ENCODE measurements at regions not wholly inside any gene's neighbourhood (a gene's known extent, or its start where the extent isn't known, plus 50 kb on each side); places are given as distances from the start of the nearest gene placed in this dataset.
"Not testable (repeated sequence)": the region's sequence is repeated elsewhere in the genome, so short reads cannot be mapped to it uniquely, and the experiment has no call there.

DNA sequence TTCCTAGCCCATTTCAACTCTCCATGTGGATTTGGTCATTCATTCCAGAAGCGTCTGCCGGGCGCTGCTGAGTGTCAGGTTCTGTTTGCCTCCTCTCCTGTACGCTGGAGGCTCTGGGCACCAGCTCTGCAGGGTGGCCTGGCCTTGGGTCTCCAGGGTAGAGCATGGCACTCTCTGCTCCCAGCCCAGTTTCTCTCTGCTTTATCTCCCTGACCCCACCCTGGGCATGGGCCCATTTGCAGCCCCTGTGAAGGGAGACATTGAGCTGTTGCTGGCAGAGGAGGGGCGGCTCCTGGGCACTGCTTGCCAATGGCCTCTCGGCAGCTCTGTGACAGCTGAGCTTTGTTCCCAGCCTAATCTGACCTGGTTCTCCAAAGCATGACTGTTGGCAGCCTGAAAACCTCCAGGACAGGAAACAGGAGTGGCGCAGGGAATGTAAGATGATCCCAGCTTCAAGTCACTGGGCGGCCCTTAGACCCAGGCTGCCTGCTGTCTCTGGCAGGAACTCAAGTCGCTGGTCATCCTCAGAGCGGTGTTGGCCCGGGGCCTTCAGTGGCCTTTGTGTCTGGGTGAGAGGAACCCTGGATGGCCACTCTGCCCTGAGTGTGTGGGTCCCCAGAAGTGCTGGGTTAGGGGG lies 146.8 kb downstream of the SEC14L1 start:
- no peak for FAIRE-seq
- DNase-seq (ENCODE audit: extremely low spot score, insufficient read length, low read depth): no peak

DNA sequence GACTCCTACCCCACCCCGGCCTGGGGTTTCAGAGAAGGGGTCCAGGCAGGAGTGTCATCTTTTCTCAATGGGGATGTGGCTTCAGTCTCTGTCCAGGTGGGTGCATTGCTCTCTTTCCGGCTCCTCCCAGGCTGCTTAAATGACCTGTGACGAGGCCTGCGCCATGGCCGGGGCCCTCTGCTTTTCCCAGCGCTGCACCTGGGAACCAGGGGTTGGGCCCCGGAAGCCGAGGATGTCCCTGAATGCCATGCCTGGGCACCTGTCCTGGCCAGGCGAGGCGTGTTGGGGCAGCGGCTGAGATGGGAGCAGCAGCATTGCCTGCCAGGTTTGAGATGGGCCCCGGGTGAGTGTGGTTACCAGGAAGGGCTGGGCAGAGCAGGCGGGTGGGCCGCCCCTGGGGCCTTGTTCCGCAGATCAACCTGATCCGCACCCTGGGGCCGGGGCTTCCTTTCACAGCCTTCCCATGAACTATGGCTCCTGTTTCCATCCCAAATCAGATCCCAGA lies 147.4 kb downstream of the SEC14L1 start:
- FAIRE-seq: no peak
- no peak for DNase-seq (ENCODE audit: extremely low spot score, insufficient read length, low read depth)

DNA sequence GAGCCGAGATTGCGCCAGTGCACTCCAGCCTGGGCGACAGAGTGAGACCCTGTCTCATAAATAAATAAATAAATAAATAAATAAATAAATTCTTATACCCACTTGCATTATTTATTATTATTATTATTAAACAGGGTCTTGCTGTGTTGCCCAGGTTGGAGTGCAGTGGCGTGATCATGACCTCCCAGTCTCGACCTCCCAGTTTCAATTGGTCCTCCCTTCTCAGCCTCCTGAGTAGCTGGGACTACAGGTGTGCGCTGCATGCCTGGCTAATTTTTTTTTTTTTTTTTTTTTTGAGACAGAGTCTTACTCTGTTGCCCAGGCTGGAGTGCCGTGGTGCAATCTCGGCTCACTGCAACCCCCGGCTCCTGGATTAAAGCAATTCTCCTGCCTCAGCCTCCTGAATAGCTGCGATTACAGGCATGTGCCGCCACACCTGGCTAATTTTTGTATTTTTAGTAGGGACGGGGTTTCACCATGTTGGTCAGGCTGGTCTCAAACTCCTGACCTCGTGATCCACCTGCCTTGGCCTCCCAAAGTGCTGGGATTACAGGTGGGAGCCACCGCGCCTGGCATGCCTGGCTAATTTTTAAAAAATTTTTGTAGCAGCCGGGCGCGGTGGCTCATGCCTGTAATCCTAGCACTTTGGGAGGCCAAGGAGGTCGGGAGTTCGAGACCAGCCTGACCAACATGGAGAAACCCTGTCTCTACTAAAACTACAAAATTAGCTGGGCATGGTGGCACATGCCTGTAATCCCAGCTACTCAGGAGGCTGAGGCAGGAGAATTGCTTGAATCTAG lies 150.2 kb downstream of the SEC14L1 start:
- FAIRE-seq: not testable (repeated sequence)

DNA sequence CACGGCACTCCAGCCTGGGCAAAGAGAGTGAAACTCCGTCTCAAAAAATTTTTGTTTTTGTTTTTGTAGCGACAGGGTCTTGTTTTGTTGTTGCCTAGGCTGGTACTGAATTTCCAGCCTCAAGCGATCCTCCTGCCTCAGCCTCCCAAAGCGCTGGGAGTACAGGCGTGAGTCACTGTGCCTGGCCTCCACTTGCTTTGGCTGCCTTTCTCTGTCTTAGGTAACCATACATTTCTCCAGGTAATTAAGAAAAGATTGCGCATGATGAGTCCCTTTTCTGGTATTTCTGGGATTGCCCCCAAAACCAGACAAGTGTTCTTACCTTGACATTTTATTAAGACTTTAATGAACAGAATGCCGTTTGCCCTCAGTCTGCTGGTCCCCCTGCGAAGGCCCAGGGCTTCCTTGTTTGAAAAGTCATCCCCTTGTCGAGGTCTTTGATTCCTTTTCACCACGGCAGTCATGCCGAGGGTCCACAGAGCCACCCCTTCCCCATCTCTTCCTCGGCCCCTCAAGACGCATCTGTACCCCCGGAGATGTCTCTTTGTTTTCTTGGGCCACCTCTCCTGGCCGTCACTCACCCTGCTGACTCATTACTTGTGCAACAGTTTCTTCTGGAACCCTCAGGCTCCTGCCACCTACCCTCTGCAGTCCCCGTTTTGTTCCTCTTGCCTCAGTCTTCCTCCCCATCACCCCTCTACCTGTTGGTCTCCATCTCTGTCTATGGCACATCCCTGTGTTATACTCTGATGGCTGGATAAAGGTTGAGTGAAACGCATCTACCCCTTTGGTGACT lies 151.0 kb downstream of the SEC14L1 start:
- DNase-seq (ENCODE audit: extremely low spot score, insufficient read length, low read depth) (no peak), FAIRE-seq (no peak)

More for the DNA sequence above, 150.2 kb downstream of the SEC14L1 start:
- DNase-seq (ENCODE audit: extremely low spot score, insufficient read length, low read depth): not testable (repeated sequence)

DNA sequence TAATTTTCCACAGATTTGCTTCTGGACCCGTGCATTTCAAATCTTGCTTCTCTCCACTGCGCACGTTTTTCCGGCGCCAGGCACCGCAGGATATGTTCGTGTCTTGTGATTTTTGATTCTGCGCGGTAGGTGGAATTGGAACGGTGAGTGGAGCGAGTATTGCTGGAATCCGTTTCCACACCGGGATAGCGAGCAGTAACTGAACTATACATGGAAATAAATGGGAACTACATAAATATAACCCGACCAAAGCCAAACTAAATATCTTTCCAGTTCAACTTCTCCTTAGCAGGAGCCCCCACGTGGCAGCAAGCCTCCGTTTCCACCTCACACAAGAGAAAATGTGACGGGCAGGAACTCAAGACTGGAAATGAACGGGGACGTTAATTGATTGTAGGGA lies 154.0 kb downstream of the SEC14L1 start:
- DNase-seq (ENCODE audit: extremely low spot score, insufficient read length, low read depth) (no peak), FAIRE-seq (no peak)

DNA sequence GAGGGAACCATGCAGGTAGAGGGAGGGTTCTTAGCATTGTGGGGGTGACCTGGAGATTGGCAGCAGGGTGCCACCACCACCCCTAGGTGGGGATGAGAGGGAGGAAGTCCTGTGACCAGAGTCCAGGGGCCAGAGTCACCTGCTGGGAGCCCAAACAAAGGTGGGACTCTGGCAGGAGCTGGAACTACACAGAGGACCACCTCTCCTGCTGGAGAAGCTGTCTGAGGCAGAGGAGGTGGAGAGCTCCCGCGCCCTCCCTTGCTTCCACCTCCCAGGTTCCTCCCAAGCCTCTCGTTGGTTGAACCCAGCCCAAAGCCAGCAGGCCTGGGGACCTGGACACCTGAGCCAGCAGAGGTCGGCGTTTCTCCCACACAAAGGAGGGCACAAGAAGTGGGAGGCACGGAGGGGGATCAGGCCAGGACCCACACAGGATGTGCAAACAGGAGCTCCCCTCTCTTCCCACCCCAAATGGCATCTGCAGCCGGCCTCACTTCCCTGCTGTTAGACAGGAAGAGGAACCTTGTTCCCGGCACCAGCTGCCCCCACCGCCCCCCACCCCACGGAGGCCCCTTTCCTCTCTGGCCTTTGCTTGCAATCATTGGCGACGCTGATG lies 154.6 kb downstream of the SEC14L1 start:
- FAIRE-seq (no peak), DNase-seq (ENCODE audit: extremely low spot score, insufficient read length, low read depth) (no peak)

DNA sequence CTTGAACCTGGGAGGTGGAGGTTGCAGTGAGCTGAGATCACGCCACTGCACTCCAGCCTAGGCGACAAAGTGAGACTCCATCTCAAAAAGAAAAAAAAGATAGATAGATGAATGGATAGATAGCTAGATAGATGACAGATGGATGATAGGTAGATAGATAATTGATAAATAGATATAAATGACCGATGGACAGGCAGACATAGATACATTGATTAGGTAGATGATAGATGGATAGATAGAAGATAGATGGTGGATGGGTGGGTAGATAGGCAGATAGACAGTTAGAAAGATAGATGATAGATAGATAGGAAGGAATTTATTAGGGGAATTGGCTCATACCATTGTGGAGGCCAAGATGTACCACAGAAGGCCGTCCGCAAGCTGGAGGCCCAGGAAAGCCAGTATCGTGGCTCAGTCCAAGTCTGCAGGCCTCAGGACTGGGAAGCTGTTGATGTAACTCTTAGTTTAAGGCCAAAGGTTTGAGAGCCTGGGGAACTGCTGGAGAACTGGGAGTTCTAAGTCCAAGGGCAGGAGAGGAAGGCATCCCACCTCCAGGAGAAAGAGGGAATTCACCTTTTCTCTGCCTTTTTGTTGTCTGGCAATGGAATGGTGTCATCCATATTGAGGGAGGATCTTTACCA lies 156.1 kb downstream of the SEC14L1 start:
- FAIRE-seq: no peak
- DNase-seq (ENCODE audit: extremely low spot score, insufficient read length, low read depth): no peak

DNA sequence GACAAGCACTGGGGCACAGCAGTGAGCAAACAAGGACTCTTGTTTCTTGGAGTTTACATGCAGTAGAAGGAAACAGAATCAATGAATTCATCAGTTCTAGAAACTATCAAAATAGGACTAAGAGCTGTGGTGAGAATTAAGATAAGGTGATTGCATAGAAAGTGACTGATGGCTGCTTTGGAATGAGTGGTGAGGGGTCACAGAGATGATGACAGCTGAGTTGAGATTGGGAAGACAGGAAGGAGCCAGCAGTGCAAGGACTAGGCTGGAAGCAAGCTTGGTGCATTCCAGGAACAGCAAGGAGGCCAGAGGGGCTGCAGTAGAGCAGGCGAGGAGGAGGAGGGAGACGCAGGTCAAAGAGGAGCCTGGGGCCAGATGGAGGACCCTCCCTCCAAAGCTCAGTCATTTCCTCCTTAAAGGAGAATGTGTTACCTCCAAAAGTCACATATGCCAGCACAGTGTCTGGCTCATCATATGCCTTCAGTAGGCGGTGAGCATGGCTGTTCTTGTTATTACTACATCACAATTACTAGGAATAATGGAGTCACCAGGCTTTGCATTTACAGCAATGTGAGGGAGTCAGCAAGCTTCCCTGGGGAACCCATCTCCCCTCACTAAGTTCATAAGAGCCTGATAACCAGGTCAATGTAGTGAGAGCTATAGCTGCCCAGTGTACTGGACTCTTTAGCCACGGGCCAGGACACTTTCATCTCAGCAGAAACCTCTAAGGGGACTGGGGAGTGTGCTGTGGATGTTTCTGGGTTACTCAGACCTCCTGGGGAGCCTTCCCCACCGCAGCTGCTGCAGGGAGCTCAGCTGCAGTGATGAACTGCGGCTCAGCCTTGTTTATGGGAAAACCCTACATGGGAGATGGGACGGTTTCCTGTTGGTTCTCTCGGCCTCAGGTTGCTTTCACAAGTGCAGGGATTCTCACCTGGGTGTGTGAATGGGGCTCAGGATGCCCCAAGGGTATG lies 157.2 kb downstream of the SEC14L1 start:
- no peak for DNase-seq (ENCODE audit: extremely low spot score, insufficient read length, low read depth)
- no peak for FAIRE-seq

DNA sequence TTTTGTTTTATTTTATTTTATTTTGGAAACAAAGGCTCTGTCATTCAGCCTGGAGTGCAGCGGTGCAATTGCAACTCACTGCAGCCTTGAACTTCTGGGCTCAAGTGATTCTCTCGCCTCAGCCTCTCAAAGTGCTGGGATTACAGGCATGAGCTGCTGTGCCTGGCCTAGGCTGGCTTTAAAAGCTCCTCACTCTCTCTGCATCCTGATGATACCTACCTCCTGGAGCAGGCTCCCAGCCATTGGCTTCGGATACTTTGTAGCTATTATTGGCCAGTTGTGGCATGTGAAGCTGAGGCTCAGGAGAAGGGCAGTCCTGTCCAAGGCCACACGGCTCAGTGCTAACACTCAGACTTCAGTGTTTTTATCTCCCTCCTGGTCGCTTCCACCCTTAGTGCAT lies 158.0 kb downstream of the SEC14L1 start:
- DNase-seq (ENCODE audit: extremely low spot score, insufficient read length, low read depth): no peak
- no peak for FAIRE-seq

DNA sequence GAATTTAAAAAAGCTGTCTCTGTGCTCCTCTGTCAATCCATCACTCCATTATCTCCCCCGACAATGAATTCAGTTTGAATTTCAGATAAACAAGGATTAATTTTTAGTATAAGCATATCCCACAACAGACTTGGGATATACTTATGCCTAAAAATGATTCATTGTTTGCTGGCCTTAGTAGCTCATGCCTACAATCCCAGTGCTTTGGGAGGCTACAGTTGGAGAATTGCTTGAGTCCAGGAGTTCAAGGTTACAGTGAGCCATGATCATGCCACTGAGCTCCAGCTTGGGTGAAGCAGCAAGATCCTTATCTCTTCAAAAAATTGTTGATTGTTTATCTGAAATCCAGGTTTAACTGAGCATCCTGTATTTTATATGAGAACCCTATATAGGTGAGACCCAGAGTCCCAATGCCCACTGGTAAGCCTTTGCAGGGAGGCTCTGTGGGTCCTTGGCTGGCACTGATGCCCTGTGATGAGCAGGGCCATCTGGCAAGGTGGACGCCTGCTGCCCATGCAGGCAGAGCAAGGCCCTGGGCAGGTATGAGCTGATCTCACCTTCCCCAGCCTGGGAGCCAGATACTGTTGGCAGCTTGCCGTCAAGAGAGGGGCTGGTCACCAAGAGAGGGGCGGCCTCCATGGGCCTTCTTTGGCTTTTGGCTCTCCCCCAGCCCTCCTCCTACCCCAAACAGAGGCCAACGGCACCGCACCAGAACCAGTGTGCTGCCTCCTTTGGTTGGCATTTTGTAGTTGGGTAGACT lies 158.7 kb downstream of the SEC14L1 start:
- DNase-seq (ENCODE audit: extremely low spot score, insufficient read length, low read depth): no peak
- FAIRE-seq: no peak

DNA sequence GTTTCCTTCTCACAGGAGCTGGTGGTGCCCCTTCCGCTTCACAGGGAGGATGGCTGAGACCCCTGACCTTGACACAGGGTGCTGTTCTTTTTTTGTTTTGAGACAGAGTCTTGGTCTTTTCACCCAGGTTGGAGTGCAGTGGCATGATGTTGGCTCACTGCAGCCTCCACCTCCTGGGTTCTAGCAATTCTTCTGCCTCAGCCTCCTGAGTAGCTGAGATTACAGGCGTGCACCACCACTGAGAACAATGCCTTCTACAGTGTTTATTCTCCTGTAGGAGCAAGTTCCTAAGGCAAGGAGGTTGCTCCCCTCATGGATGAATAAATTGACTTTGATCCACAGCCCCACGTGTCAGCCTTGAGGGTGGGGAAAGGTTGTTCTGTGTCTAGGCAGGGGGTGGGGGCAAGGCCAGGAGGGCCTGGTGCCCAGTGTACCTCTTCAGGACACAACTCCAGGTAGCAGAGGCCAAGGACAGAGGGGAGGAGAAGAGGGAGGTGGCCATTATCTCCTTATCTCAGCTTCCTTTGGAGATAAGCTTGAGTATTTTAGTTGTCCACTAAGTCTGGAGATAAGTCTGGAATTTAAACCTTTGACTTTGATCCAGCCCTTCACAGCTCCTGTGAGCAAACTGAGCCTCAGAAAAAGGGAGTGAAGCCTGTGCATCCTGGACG lies 159.4 kb downstream of the SEC14L1 start:
- DNase-seq (ENCODE audit: extremely low spot score, insufficient read length, low read depth) (no peak), FAIRE-seq (no peak)

DNA sequence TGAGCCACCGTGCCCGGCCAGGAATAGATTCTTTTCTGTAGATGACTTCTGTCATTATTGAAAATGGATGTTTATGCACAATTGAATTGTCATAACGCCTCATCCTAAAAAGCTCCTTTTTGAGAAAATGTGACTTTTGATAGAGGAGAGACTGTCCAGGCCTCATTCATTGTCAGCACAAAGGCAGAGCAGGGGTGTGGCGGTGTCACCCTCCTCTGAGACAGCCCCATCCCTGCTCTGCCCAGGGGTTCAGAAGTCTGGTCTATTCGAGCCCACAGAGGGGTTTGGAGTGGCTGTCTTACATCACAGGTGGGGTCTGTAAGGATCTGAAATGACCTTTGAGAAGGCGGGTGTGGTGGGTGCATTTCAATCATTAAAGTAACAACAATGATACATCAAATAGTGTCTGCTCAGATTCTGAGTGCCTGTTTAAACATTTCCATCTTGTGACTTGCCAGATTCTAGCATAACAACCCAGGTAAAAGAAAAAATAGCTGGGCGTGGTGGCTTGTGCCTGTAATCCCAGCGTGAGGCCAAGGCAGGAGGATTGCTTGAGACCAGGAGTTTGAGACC lies 161.0 kb downstream of the SEC14L1 start:
- DNase-seq (ENCODE audit: extremely low spot score, insufficient read length, low read depth) (no peak), FAIRE-seq (no peak)

DNA sequence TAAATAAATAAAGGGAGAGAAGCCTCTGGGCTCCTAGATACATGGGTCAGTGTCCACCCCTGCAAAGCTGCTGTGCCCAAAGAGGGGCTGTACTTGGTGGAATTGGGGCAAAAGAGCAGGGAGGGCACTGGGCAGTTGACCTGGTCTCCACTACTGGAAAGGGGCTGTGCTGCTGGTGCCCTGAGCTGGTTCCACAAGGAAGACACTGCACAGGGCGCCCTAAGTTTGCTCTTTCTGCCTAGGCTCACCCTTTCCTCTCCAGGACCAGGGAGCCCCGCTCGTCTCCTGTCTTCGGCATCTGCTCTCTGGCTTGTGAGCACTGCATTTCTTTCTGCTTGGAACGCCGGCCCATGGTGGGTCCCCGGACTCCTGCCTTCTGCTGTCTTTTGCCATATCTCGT lies 161.9 kb downstream of the SEC14L1 start:
- FAIRE-seq: no peak
- no peak for DNase-seq (ENCODE audit: extremely low spot score, insufficient read length, low read depth)

DNA sequence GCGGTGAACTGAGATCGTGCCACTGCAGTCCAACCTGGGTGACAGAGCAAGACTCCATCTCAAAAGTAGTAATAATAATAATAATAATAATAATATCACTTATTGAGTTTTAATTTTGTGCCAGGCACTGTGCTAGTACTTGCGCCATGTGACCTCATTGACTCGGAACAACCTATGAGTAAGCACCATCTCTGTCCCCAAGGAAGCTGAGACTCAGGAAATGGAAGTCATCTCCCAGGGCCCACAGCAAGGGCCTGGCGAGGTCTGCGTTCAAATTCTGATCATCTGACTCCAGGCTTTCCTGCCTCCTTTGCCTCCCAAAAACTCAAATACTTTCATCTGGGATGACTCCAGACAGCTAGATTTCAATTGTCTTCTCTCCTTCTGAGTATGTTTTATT lies 162.9 kb downstream of the SEC14L1 start:
- no peak for FAIRE-seq

DNA sequence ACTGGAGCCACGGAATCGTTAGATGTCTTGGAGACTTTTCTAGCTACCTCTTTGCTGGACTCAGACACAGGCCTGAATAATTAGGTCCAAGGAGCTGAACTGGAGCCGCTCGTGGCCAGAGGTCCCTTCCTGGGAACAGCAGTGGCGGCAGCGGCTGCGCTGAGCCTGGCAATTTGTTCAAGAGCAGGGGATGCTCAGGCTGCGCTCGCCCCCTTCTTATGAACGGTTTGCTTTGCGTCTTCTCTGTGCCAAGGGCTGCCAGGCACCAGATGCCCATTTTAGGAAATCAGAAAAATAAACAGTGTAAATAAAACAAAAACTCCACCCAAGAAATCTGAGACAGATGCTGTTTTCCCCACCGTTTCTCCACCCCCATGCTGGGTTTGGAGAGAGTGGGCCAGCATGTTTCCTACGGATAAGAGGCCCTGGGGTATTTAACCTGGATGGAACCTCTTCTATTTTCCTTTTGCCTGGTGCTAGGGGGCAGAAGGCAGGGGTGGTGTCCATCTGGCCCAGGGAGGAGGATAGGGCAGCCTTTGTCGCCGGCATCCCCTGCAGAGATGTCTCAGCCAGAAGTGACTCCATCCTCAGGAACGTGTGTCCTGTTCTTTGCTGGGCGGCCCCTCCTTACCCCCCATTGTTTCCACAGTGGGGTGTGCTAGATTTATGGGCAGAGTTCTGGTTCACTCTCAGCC lies 163.4 kb downstream of the SEC14L1 start:
- no peak for FAIRE-seq
- DNase-seq (ENCODE audit: extremely low spot score, insufficient read length, low read depth): no peak

More for the DNA sequence above, 162.9 kb downstream of the SEC14L1 start:
- DNase-seq (ENCODE audit: extremely low spot score, insufficient read length, low read depth): no peak

DNA sequence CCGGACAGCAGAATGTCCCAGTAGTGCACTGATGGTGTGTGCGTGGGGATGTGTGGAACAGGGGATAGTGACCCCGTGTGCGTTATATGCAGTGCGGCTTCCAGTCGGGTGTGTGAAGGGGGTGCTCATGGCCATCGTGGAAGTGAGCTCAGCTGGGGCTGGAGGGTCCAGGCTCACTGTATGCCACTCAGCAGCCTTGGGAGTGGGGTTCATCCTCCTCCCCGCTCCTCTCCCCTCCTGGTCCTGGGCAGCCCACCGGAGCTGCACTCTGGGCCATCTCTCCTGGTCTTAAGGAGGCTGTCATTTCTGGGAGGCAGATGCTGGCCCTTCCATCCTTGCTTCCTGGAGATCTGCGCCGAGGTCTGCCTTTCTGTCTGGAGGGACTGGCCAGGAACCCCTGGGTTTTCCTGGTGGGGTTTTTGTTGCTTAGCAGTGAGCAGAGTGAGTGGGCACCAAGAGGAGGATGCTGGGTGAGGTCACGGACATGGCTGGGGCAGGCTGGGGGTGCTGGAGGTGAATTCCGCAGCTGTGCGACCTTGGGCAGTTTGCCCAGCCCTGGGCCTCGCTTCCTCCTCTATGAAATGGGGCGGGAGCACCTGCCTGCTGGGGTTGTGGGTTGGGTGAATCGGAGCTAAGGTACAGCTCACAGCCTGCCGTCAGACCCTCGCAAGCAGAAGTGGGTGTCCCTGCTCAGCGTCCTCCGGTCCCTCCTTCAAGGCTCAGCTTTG lies 164.1 kb downstream of the SEC14L1 start:
- FAIRE-seq (no peak), DNase-seq (ENCODE audit: extremely low spot score, insufficient read length, low read depth) (no peak)
